H9 (cell line): ENCODE measurements at regions not wholly inside any gene's neighbourhood (a gene's known extent, or its start where the extent isn't known, plus 50 kb on each side); places are given as distances from the start of the nearest gene placed in this dataset.

Experiments
- DNase-seq: peaks from one replicate; pipeline ENCODE4 v3.0.0-alpha.2; 2017
- H2AFZ ChIP-seq: one replicate; pipeline ENCODE4 v1.6.1; 2013; ENCODE audit warnings: mild to moderate bottlenecking, low read length, control low read depth, moderate library complexity
- H2AK5ac ChIP-seq: 2 replicates; pipeline ENCODE4 v1.6.1; 2013; ENCODE audit warnings: low read length, control low read depth, mixed read lengths; ENCODE audit not compliant: insufficient read length
- H2BK120ac ChIP-seq: one replicate; pipeline ENCODE4 v1.6.1; 2013; ENCODE audit warnings: low read depth, mild to moderate bottlenecking, low read length, control low read depth, inconsistent platforms; ENCODE audit not compliant: poor library complexity, severe bottlenecking
- H2BK12ac ChIP-seq: 2 replicates; pipeline ENCODE4 v1.6.1; 2013; ENCODE audit warnings: low read length, control low read depth, mixed read lengths, low read depth; ENCODE audit not compliant: insufficient read length
- H2BK15ac ChIP-seq: 2 replicates; pipeline ENCODE4 v1.6.1; 2013; ENCODE audit warnings: low read depth, low read length, control low read depth
- H2BK20ac ChIP-seq: one replicate; pipeline ENCODE4 v1.6.1; 2013; ENCODE audit warnings: low read depth, mild to moderate bottlenecking, low read length, control low read depth, inconsistent platforms; ENCODE audit not compliant: poor library complexity, severe bottlenecking
- H2BK5ac ChIP-seq: 2 replicates; pipeline ENCODE4 v1.6.1; 2013; ENCODE audit warnings: low read length, control low read depth, mixed read lengths; ENCODE audit not compliant: insufficient read length
- H3K14ac ChIP-seq: 2 replicates; pipeline ENCODE4 v1.6.1; 2013; ENCODE audit warnings: low read length, control low read depth; ENCODE audit not compliant: insufficient read depth
- H3K18ac ChIP-seq: 2 replicates; pipeline ENCODE4 v1.6.1; 2013; ENCODE audit warnings: low read depth, mild to moderate bottlenecking, mixed read lengths, low read length, control low read depth; ENCODE audit not compliant: insufficient read length
- H3K23ac ChIP-seq: 2 replicates; pipeline ENCODE4 v1.6.1; 2013; ENCODE audit warnings: low read length, control low read depth, mixed read lengths, low read depth; ENCODE audit not compliant: insufficient read length
- H3K23me2 ChIP-seq: 2 replicates; pipeline ENCODE4 v1.6.1; 2013; ENCODE audit warnings: low read depth, mild to moderate bottlenecking, mixed read lengths, low read length, control low read depth; ENCODE audit not compliant: insufficient read length, poor library complexity, severe bottlenecking
- H3K27ac ChIP-seq: 2 replicates; pipeline ENCODE4 v1.5.1; 2013; ENCODE audit warnings: low read length, control low read depth, mixed read lengths, low read depth; ENCODE audit not compliant: insufficient read length
- H3K27me3 ChIP-seq: 2 replicates; pipeline ENCODE4 v1.6.1; 2013; ENCODE audit warnings: low read length, control low read depth, inconsistent platforms; ENCODE audit not compliant: insufficient read depth
- H3K4ac ChIP-seq: 2 replicates; pipeline ENCODE4 v1.6.1; 2013; ENCODE audit warnings: low read depth, mild to moderate bottlenecking, control low read depth, inconsistent platforms, low read length, moderate library complexity
- H3K4me1 ChIP-seq: 2 replicates; pipeline ENCODE4 v1.6.1; 2013; ENCODE audit warnings: low read length, control low read depth, inconsistent platforms; ENCODE audit not compliant: insufficient read depth
- H3K4me2 ChIP-seq: 2 replicates; pipeline ENCODE4 v1.6.1; 2013; ENCODE audit warnings: low read length, control low read depth, mixed read lengths; ENCODE audit not compliant: insufficient read length, insufficient read depth
- H3K56ac ChIP-seq: 2 replicates; pipeline ENCODE4 v1.6.1; 2013; ENCODE audit warnings: low read depth, mild to moderate bottlenecking, mixed read lengths, low read length, control low read depth; ENCODE audit not compliant: insufficient read length
- H3K79me1 ChIP-seq: 2 replicates; pipeline ENCODE4 v1.6.1; 2013; ENCODE audit warnings: low read depth, mild to moderate bottlenecking, moderate library complexity, low read length, control low read depth, inconsistent platforms; ENCODE audit not compliant: insufficient read depth, poor library complexity, severe bottlenecking
- H3K79me2 ChIP-seq: 2 replicates; pipeline ENCODE4 v1.6.1; 2013; ENCODE audit warnings: low read length, control low read depth, inconsistent platforms; ENCODE audit not compliant: insufficient read depth
- H3K9ac ChIP-seq: 2 replicates; pipeline ENCODE4 v1.6.1; 2013; ENCODE audit warnings: low read length, control low read depth, mixed read lengths; ENCODE audit not compliant: insufficient read length; ENCODE audit errors: extremely low read depth
- H3K9me3 ChIP-seq: one replicate; pipeline ENCODE4 v1.6.1; 2013; ENCODE audit warnings: low read depth, low read length, inconsistent platforms; ENCODE audit not compliant: control insufficient read depth
- H3T11ph ChIP-seq: one replicate; pipeline ENCODE4 v1.6.1; 2013; ENCODE audit warnings: mild to moderate bottlenecking, low read length, control low read depth, inconsistent platforms
- H4K20me1 ChIP-seq: one replicate; pipeline ENCODE4 v1.6.1; 2013; ENCODE audit not compliant: control insufficient read depth, insufficient read length, insufficient read depth
- H4K5ac ChIP-seq: 2 replicates; pipeline ENCODE4 v1.6.1; 2013; ENCODE audit warnings: low read depth, mild to moderate bottlenecking, mixed read lengths, low read length, control low read depth; ENCODE audit not compliant: insufficient read length
- H4K8ac ChIP-seq: replicated peaks from 2 replicates; pipeline ENCODE4 v1.6.1; 2013; ENCODE audit warnings: low read length, control low read depth, mixed read lengths, low read depth; ENCODE audit not compliant: insufficient read length
- H4K91ac ChIP-seq: 2 replicates; pipeline ENCODE4 v1.6.1; 2013; ENCODE audit warnings: low read depth, mild to moderate bottlenecking, moderate library complexity, mixed read lengths, low read length, control low read depth; ENCODE audit not compliant: insufficient read length
- H3K27ac Mint-ChIP-seq, 3 experiments: 2 replicates in 2 of 3; 3 replicates in 1 of 3; pipeline ENCODE4 v1.8.0; 2020 to 2021; ENCODE audit warnings: mixed read lengths in 3 of 3, mild to moderate bottlenecking in 1 of 3, moderate library complexity in 1 of 3
- H3K27me3 Mint-ChIP-seq: 2 replicates; pipeline ENCODE4 v1.8.0; 2021; ENCODE audit warnings: low read depth, mild to moderate bottlenecking, moderate library complexity, mixed read lengths
- H3K36me3 Mint-ChIP-seq, 3 experiments: 2 replicates in 2 of 3; 3 replicates in 1 of 3; pipeline ENCODE4 v1.8.0; 2020 to 2021; ENCODE audit warnings: low read depth in 3 of 3, mixed read lengths in 3 of 3; ENCODE audit not compliant: insufficient read depth in 1 of 3
- H3K4me1 Mint-ChIP-seq, 2 experiments: 2 replicates each; pipeline ENCODE4 v1.8.0; 2020; ENCODE audit warnings: mixed read lengths in 2 of 2
- H3K4me3 Mint-ChIP-seq, 2 experiments: 2 replicates in 1 of 2; 3 replicates in 1 of 2; pipeline ENCODE4 v1.8.0; 2020 to 2021; ENCODE audit warnings: mild to moderate bottlenecking in 2 of 2, mixed read lengths in 2 of 2, moderate library complexity in 1 of 2
- H3K9me3 Mint-ChIP-seq, 2 experiments: 2 replicates in 1 of 2; 3 replicates in 1 of 2; pipeline ENCODE4 v1.8.0; 2020; ENCODE audit warnings: mild to moderate bottlenecking in 2 of 2, mixed read lengths in 2 of 2, moderate library complexity in 1 of 2
- WGBS: extraction: QIAGEN DNeasy Blood & Tissue Kit; methylation state at CpG from one replicate; pipeline ENCODE4 v1.1.7; 2013; ENCODE audit warnings: missing lambda C conversion rate, low lambda C conversion rate, mixed read lengths; ENCODE audit not compliant: insufficient read length; ENCODE audit errors: extremely low coverage; 5-methylcytosine and 5-hydroxymethylcytosine counted together
- TF ChIP-seq, protein P1 (sequence below): fragments of 200-600 bp; sonication (generic); conservative IDR thresholded peaks from 3 replicates; pipeline ENCODE4 v1.8.0; 2021; ENCODE audit warnings: antibody characterized with exemption, mild to moderate bottlenecking

DNA sequence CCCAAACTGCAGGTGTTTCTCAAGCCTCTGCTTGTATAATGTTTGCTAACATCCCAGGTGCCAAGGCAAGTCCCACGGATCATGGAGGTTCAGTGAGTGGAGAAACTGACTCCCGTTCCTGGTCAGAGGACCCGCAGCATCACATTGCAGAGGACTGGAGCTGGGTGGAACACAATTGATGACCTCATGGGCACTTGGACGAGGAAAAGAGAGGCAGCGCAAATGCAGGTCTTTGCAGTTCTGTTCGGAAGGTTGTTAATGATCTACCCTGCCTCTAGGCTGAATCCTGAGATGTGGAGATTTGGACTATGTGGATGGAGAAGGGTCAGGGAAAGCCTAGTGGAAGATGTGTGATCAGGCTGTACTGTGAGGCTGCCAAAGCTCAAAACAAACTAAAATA lies 192.9 kb downstream of the DUSP10 start:
- no peak overlapping the region; a peak in 1 of 7 replicates for H3K27ac Mint-ChIP-seq
- no peaks in the 10 kb centered on the region for H3K79me1 ChIP-seq
- H2BK15ac ChIP-seq, result no peak overlapping the region
- H3K79me2 ChIP-seq, result no peaks in the 10 kb centered on the region
- no peaks in the 10 kb centered on the region for H4K20me1 ChIP-seq
- H3K18ac ChIP-seq, result no peak overlapping the region
- H3K4me1 Mint-ChIP-seq, result no peaks in the 10 kb centered on the region
- no peak overlapping the region for H2BK5ac ChIP-seq
- H3K27ac ChIP-seq, result no peak overlapping the region
- no peak overlapping the region for H3K14ac ChIP-seq
- no peak overlapping the region for H4K5ac ChIP-seq
- no peak overlapping the region for H3K4ac ChIP-seq
- H2AFZ ChIP-seq, result no peak overlapping the region
- no peak overlapping the region for H4K8ac ChIP-seq
- H2BK20ac ChIP-seq, result no peak overlapping the region
- H2BK12ac ChIP-seq, result no peak overlapping the region
- no peak overlapping the region for H3K9ac ChIP-seq
- no peak overlapping the region for H3K56ac ChIP-seq
- H3T11ph ChIP-seq, result no peak overlapping the region
- no peaks in the 10 kb centered on the region for H3K9me3 ChIP-seq
- H3K4me3 Mint-ChIP-seq, result no peak overlapping the region
- TF ChIP-seq, protein P1, sequence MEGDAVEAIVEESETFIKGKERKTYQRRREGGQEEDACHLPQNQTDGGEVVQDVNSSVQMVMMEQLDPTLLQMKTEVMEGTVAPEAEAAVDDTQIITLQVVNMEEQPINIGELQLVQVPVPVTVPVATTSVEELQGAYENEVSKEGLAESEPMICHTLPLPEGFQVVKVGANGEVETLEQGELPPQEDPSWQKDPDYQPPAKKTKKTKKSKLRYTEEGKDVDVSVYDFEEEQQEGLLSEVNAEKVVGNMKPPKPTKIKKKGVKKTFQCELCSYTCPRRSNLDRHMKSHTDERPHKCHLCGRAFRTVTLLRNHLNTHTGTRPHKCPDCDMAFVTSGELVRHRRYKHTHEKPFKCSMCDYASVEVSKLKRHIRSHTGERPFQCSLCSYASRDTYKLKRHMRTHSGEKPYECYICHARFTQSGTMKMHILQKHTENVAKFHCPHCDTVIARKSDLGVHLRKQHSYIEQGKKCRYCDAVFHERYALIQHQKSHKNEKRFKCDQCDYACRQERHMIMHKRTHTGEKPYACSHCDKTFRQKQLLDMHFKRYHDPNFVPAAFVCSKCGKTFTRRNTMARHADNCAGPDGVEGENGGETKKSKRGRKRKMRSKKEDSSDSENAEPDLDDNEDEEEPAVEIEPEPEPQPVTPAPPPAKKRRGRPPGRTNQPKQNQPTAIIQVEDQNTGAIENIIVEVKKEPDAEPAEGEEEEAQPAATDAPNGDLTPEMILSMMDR, result no peak
- no peak overlapping the region for H2AK5ac ChIP-seq
- H3K9me3 Mint-ChIP-seq, result no peaks in the 10 kb centered on the region; a peak in 1 of 5 replicates
- H4K91ac ChIP-seq, result no peak overlapping the region
- no peak overlapping the region for H2BK120ac ChIP-seq
- no peak overlapping the region for H3K4me2 ChIP-seq
- no CpG with 5 or more reads among the region's 6 CpGs for WGBS
- H3K23ac ChIP-seq, result no peak overlapping the region
- no peaks in the 10 kb centered on the region for H3K36me3 Mint-ChIP-seq
- no peak for DNase-seq
- no peaks in the 10 kb centered on the region; the same call in 1 of the 2 replicates for H3K27me3 Mint-ChIP-seq
- H3K23me2 ChIP-seq, result no peaks in the 10 kb centered on the region
- H3K4me1 ChIP-seq, result no peaks in the 10 kb centered on the region
- no peaks in the 10 kb centered on the region for H3K27me3 ChIP-seq
